Vagina (tissue), 2 donors: ENCODE measurements at regions not wholly inside any gene's neighbourhood (a gene's known extent, or its start where the extent isn't known, plus 50 kb on each side); places are given as distances from the start of the nearest gene placed in this dataset.
"Not testable (repeated sequence)": the region's sequence is repeated elsewhere in the genome, so short reads cannot be mapped to it uniquely, and the experiment has no call there.

Source experiments
- DNase-seq, 2 donors: peaks; one replicate each; pipeline ENCODE4 v3.0.0-alpha.2; 2017; ENCODE audit errors: extremely low spot score in 2 of 2
- H3K27ac ChIP-seq: fragments of 200-600 bp; sonication (generic); one replicate; pipeline ENCODE4 v1.5.1; 2019
- H3K27me3 ChIP-seq: fragments of 200-600 bp; sonication (generic); one replicate; pipeline ENCODE4 v1.5.1; 2019
- H3K36me3 ChIP-seq, 2 donors: fragments of 200-600 bp; sonication (generic); one replicate each; pipeline ENCODE4 v1.5.1; 2017 to 2019
- H3K4me1 ChIP-seq: fragments of 200-600 bp; sonication (generic); one replicate; pipeline ENCODE4 v1.5.1; 2019
- H3K4me3 ChIP-seq, 2 donors: fragments of 200-600 bp; sonication (generic); 1 replicate in 1 of 2; 2 replicates in 1 of 2; pipeline ENCODE4 v1.5.1; 2016 to 2019
- H3K9me3 ChIP-seq: fragments of 200-600 bp; sonication (generic); one replicate; pipeline ENCODE4 v1.5.1; 2019
- CTCF ChIP-seq, 3 experiments: fragments of 450-650 bp in 2 of 3; fragments of 200-600 bp in 1 of 3; sonication (generic) in 1 of 3; IDR thresholded peaks; one replicate each; pipeline ENCODE4 v1.5.1; 2017 to 2019; ENCODE audit warnings: antibody characterized with exemption in 3 of 3, mild to moderate bottlenecking in 2 of 3, moderate library complexity in 2 of 3
- POLR2A ChIP-seq, 2 donors: fragments of 450-650 bp; IDR thresholded peaks; one replicate each; pipeline ENCODE4 v1.6.1; 2017; ENCODE audit warnings: antibody characterized with exemption in 2 of 2, mild to moderate bottlenecking in 2 of 2, moderate library complexity in 2 of 2
- POLR2AphosphoS5 ChIP-seq, 2 donors: sonication (generic); formaldehyde crosslinking; IDR thresholded peaks; one replicate each; pipeline ENCODE4 v1.9.0; 2017; ENCODE audit warnings: antibody characterized with exemption in 2 of 2, mild to moderate bottlenecking in 2 of 2, low read depth in 1 of 2; ENCODE audit not compliant: insufficient read depth in 1 of 2
- intact Hi-C: fragments of 100-400 bp; cut with DNase I; formaldehyde crosslinking; loops from one replicate; pipeline ENCODE4 v1.15.1; 2023

GRCh38 chr1:185653615-185654014 lies 80.6 kb upstream of the HMCN1 start:
- TF ChIP-seq CTCF (IDR thresholded peaks at IDR 0.05) = no peak
- no peak for TF ChIP-seq POLR2A (IDR thresholded peaks at IDR 0.05)
- no peak for TF ChIP-seq POLR2AphosphoS5 (IDR thresholded peaks at IDR 0.05; ENCODE audit: insufficient read depth in 1 of 2, low read depth in 1 of 2)
- Histone ChIP-seq H3K9me3 (no peaks in the 10 kb centered on the region), H3K4me3 (no peak overlapping the region), H3K27ac (no peak overlapping the region), H3K4me1 (no peaks in the 10 kb centered on the region), H3K27me3 (no peaks in the 10 kb centered on the region), H3K36me3 (no peaks in the 10 kb centered on the region)
- DNase-seq = no peak
- intact Hi-C loops = no loop called here

- Histone ChIP-seq H3K4me3 (no peak overlapping the region), H3K27ac (no peak overlapping the region), H3K36me3 (no peaks in the 10 kb centered on the region), H3K27me3 (no peaks in the 10 kb centered on the region), H3K4me1 (peaks cover 5% of the 10 kb centered on the region), H3K9me3 (no peaks in the 10 kb centered on the region)
- TF ChIP-seq CTCF (IDR thresholded peaks at IDR 0.05) = no peak
- intact Hi-C loops = no loop called here
- DNase-seq = no peak
Observed at GRCh38 chr1:185652348-185652747, 81.8 kb upstream of the HMCN1 start.

DNA sequence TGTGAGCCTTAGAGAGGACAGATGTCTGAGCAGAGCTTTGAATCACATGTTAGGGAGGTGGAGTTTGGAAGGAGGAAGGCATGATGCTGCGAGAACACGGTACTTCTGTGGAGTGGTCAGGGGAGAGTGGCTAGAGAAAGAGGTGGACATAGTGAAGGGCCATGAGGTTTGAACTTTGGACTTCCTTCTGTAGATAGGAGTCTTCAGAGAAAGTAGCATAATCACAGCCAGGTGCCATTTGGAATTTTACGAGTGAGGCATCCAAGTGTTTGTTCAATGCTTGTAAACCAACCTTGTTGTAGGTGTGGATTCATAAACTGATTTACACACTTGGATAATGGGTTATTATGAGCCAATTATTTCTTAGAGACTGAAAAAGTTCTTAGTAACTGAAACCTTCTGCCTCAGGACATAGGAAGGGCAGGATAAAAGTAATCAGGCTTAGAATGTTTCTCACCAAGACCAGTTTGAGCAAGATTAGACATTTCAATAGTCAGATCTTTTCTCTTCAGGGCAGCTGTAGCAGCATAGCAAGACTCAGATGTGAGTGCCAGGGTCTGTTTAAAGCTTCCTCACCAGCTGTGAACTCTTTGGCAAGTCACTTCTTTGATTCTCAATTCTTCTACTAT lies 83.5 kb upstream of the HMCN1 start:
- TF ChIP-seq CTCF (IDR thresholded peaks at IDR 0.05) = no peak
- TF ChIP-seq POLR2AphosphoS5 (IDR thresholded peaks at IDR 0.05; ENCODE audit: insufficient read depth in 1 of 2, low read depth in 1 of 2) = no peak
- no peak for TF ChIP-seq POLR2A (IDR thresholded peaks at IDR 0.05)
- Histone ChIP-seq H3K4me3 (no peak overlapping the region), H3K4me1 (peaks cover 21% of the 10 kb centered on the region), H3K9me3 (no peaks in the 10 kb centered on the region), H3K27ac (no peak overlapping the region), H3K27me3 (no peaks in the 10 kb centered on the region), H3K36me3 (no peaks in the 10 kb centered on the region)
- intact Hi-C loops = no loop called here
- DNase-seq = no peak

GRCh38 chr1:185648858-185649589 lies 85.2 kb upstream of the HMCN1 start:
- no peaks in the 10 kb centered on the region for H3K9me3 ChIP-seq
- H3K4me3 ChIP-seq = no peak overlapping the region
- no peak for DNase-seq
- no peaks in the 10 kb centered on the region for H3K27me3 ChIP-seq
- no peaks in the 10 kb centered on the region for H3K36me3 ChIP-seq
- TF ChIP-seq POLR2AphosphoS5 (IDR thresholded peaks at IDR 0.05; ENCODE audit: insufficient read depth in 1 of 2, low read depth in 1 of 2) = no peak
- intact Hi-C loops = no loop called here
- H3K4me1 ChIP-seq = peaks cover 34% of the 10 kb centered on the region
- no peak overlapping the region for H3K27ac ChIP-seq

- H3K27me3 ChIP-seq, intact Hi-C loops: not testable (repeated sequence)
Observed at GRCh38 chr1:185647597-185648267, 86.5 kb upstream of the HMCN1 start.

GRCh38 chr1:185646202-185646683 lies 87.9 kb upstream of the HMCN1 start:
- Histone ChIP-seq H3K36me3 (no peaks in the 10 kb centered on the region), H3K4me1 (peaks cover 34% of the 10 kb centered on the region), H3K4me3 (no peak overlapping the region), H3K27me3 (no peaks in the 10 kb centered on the region), H3K27ac (peak overlapping the region; percentile 48), H3K9me3 (no peaks in the 10 kb centered on the region)
- intact Hi-C loops = no loop called here
- no peak for DNase-seq
- no peak for TF ChIP-seq CTCF (IDR thresholded peaks at IDR 0.05)
- peak in 1 of 2 donors; percentile 71 for TF ChIP-seq POLR2AphosphoS5 (IDR thresholded peaks at IDR 0.05; ENCODE audit: insufficient read depth in 1 of 2, low read depth in 1 of 2)

More at GRCh38 chr1:185647597-185648267, 86.5 kb upstream of the HMCN1 start:
- H3K27ac ChIP-seq, H3K9me3 ChIP-seq, H3K4me3 ChIP-seq, H3K36me3 ChIP-seq, DNase-seq: not testable (repeated sequence)
- peaks cover 34% of the 10 kb centered on the region for H3K4me1 ChIP-seq
